HepG2 (cell line): ENCODE measurements at regions not wholly inside any gene's neighbourhood (a gene's known extent, or its start where the extent isn't known, plus 50 kb on each side); places are given as distances from the start of the nearest gene placed in this dataset.

Source experiments
- CEBPB ChIP-seq: IDR thresholded peaks from 2 replicates; pipeline ENCODE4 v1.6.1; 2011; ENCODE audit warnings: low read depth, low read length, improper control_type of control experiment, borderline replicate concordance
- ELF4 ChIP-seq: sonication (generic); formaldehyde crosslinking; IDR thresholded peaks from 2 replicates; pipeline ENCODE4 v1.5.0; 2020; ENCODE audit warnings: missing genetic modification reagents, mild to moderate bottlenecking, moderate library complexity, borderline replicate concordance
- HMG20A ChIP-seq: IDR thresholded peaks from 2 replicates; pipeline ENCODE4 v1.6.1; 2016; ENCODE audit warnings: borderline replicate concordance
- NFE2L1 ChIP-seq: sonication (generic); formaldehyde crosslinking; IDR thresholded peaks from 2 replicates; pipeline ENCODE4 v1.4.0; 2020; ENCODE audit warnings: missing genetic modification reagents, mild to moderate bottlenecking, borderline replicate concordance
- PHB2 ChIP-seq: fragments of 450-650 bp; IDR thresholded peaks from 2 replicates; pipeline ENCODE4 v1.6.1; 2018; ENCODE audit not compliant: partially characterized antibody
- RELA ChIP-seq: sonication (generic); formaldehyde crosslinking; IDR thresholded peaks from 2 replicates; pipeline ENCODE4 v1.4.0; 2020; ENCODE audit warnings: missing genetic modification reagents
- ZNF605 ChIP-seq: sonication (generic); formaldehyde crosslinking; IDR thresholded peaks from 2 replicates; pipeline ENCODE4 v1.8.0; 2022; ENCODE audit warnings: mild to moderate bottlenecking, missing genetic modification reagents
- ZNF766 ChIP-seq: sonication (generic); formaldehyde crosslinking; IDR thresholded peaks from 2 replicates; pipeline ENCODE4 v1.5.0; 2020; ENCODE audit warnings: missing genetic modification reagents, borderline replicate concordance
- TF ChIP-seq, protein P1 (sequence below): sonication (generic); formaldehyde crosslinking; IDR thresholded peaks from 2 replicates; pipeline ENCODE4 v1.5.0; 2020; ENCODE audit warnings: mild to moderate bottlenecking, missing genetic modification reagents, moderate library complexity

DNA sequence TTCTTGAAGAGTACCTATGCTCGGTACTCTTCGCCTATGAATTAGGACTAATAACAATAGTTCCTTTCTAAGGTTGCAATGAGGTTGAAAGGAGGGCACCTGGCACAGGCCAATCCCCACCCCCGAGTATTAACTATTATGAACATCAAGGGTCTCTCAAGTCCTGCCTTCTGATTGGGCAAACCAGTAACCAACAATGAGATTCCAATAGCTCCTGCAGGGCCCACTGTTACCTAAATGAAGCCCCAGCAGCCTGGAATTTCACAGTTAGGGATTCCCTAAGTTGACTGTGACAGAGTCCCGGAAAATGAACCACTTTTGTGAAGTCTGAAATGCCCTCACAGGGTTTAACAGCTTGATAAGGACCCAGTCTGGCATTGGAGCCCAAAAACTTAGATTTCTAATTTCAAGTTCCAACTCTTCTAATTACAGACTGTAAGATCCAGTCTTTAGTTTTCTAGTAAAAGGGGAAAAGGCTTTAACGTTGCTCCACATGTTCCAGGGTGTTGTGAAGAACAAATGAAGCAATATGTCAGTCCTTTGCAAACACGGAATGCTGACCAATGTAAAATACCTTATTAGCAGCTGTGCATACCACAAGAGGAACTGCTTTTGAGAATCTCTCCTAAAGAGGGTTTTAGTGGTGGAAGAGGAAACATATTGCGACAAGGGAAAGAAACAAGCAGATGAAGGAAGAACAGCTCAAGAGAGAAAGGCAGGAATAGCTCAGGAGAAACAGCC, 277.7 kb upstream of the MAP2 start:
- TF ChIP-seq ZNF605 (CRISPR knock-in tag) (no peak), PHB2 (no peak), ZNF766 (no peak), NFE2L1 (CRISPR knock-in tag) (no peak), RELA (no peak), ELF4 (CRISPR knock-in tag) (no peak), CEBPB (no peak), HMG20A (no peak)
- TF ChIP-seq, protein P1, sequence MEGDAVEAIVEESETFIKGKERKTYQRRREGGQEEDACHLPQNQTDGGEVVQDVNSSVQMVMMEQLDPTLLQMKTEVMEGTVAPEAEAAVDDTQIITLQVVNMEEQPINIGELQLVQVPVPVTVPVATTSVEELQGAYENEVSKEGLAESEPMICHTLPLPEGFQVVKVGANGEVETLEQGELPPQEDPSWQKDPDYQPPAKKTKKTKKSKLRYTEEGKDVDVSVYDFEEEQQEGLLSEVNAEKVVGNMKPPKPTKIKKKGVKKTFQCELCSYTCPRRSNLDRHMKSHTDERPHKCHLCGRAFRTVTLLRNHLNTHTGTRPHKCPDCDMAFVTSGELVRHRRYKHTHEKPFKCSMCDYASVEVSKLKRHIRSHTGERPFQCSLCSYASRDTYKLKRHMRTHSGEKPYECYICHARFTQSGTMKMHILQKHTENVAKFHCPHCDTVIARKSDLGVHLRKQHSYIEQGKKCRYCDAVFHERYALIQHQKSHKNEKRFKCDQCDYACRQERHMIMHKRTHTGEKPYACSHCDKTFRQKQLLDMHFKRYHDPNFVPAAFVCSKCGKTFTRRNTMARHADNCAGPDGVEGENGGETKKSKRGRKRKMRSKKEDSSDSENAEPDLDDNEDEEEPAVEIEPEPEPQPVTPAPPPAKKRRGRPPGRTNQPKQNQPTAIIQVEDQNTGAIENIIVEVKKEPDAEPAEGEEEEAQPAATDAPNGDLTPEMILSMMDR (CRISPR knock-in tag) = no peak
